ENCODE measurements at regions not wholly inside any gene's neighbourhood (a gene's known extent, or its start where the extent isn't known, plus 50 kb on each side); places are given as distances from the start of the nearest gene placed in this dataset.

DNA sequence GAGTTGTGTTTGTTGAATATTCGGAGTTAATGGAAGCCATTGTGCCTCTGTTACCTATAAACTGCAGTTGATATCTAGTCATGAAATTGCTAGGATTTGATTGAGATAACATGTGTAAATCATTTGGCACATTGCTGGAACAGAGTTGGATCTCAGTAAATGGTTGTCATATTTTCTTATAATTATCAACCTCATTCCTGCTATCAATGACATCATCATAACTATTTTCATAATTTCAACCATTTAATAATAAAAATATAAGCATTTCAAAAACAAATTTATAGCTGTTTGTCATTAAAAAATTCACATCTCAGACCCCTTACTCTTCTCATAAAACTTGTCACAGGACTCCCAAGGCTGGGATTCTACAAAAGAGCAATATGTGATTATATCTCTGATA lies 133.4 kb downstream of the PTGER3 start:
- WGBS (ENCODE audit: insufficient coverage, low coverage, low lambda C conversion rate, missing lambda C conversion rate) = 100% methylated on average over 1 of the region's 1 CpG
- ATAC-seq = no peak
- intact Hi-C loops (cut with DNase I) = no loop called here
- H3K9me3 ChIP-seq = no peaks in the 10 kb centered on the region
- H3K27ac ChIP-seq = no peak overlapping the region
- TF ChIP-seq POLR2A (IDR thresholded peaks at IDR 0.05) = no peak
- TF ChIP-seq, protein P1, sequence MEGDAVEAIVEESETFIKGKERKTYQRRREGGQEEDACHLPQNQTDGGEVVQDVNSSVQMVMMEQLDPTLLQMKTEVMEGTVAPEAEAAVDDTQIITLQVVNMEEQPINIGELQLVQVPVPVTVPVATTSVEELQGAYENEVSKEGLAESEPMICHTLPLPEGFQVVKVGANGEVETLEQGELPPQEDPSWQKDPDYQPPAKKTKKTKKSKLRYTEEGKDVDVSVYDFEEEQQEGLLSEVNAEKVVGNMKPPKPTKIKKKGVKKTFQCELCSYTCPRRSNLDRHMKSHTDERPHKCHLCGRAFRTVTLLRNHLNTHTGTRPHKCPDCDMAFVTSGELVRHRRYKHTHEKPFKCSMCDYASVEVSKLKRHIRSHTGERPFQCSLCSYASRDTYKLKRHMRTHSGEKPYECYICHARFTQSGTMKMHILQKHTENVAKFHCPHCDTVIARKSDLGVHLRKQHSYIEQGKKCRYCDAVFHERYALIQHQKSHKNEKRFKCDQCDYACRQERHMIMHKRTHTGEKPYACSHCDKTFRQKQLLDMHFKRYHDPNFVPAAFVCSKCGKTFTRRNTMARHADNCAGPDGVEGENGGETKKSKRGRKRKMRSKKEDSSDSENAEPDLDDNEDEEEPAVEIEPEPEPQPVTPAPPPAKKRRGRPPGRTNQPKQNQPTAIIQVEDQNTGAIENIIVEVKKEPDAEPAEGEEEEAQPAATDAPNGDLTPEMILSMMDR (IDR thresholded peaks at IDR 0.05) = no peak
- H3K36me3 ChIP-seq = no peaks in the 10 kb centered on the region
- H3K4me3 ChIP-seq = no peak overlapping the region
- no peaks in the 10 kb centered on the region for H3K4me1 ChIP-seq
- no peaks in the 10 kb centered on the region for H3K27me3 ChIP-seq
- no peak for DNase-seq

DNA sequence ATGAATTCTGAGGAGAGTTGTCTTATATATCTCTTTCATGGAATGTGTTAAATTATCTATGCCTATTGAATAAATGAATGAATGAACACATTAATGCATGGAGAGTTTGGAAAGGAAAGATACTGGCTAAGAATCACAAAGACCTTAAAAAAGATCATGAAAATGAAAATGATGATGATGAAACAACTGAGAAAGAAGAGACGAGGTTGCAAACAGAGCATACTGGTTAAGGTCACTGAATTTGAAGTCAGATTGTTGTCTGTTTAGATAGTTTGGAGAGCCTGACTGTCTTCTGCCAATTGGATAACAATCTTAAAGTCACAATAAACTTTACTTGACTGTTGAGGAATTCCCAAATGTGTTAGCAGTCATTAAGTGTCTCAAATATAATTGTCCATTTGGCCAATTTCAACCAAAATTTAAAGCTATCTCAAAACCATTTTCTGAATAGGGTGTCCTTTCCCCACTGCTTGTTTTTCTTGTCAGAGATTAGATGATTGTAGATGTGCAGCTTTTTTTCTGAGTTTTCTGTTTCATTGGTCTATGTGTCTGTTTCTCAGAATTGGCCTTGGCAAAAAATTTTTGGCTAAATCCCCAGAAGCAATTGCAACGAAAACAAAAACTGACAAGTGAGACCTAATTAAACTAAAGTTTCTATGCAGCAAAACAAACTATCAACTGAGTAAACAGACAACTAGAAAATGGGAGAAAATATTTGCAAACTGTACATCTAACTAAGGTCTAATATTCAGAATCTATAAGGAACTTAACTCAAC lies 132.2 kb downstream of the PTGER3 start:
- H3K36me3 ChIP-seq = no peaks in the 10 kb centered on the region
- H3K4me1 ChIP-seq = no peaks in the 10 kb centered on the region
- DNase-seq = no peak
- no peak for ATAC-seq
- no peaks in the 10 kb centered on the region for H3K9me3 ChIP-seq
- H3K27me3 ChIP-seq = no peaks in the 10 kb centered on the region
- TF ChIP-seq POLR2A (IDR thresholded peaks at IDR 0.05) = no peak
- TF ChIP-seq, protein P1 (IDR thresholded peaks at IDR 0.05) = no peak
- intact Hi-C loops (cut with DNase I) = no loop called here
- H3K4me3 ChIP-seq = no peak overlapping the region
- no peak overlapping the region for H3K27ac ChIP-seq
- 24% methylated on average over 2 of the region's 2 CpGs for WGBS (ENCODE audit: insufficient coverage, low coverage, low lambda C conversion rate, missing lambda C conversion rate)

DNA sequence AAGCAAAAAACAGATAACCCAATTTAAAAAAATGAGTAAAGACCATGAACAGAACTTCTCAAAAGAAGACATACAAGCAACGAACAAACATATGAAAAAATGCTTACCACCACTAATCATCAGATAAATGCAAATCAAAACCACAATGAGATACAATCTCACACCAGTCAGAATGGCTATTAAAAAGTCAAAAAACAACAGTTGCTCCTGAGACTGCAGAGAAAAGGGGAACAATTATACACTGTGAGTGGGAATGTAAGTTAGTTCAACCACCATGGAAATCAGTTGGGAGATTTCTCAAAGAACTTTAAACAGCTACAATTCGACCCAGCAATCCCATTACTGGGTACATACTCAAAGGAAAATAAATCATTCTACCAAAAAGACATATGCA lies 131.6 kb downstream of the PTGER3 start:
- no peaks in the 10 kb centered on the region for H3K36me3 ChIP-seq
- no peak overlapping the region for H3K27ac ChIP-seq
- ATAC-seq (no peak), DNase-seq (no peak)
- WGBS (ENCODE audit: insufficient coverage, low coverage, low lambda C conversion rate, missing lambda C conversion rate) = 17% methylated on average over 2 of the region's 2 CpGs
- TF ChIP-seq, protein P1 (IDR thresholded peaks at IDR 0.05) = no peak
- TF ChIP-seq POLR2A (IDR thresholded peaks at IDR 0.05) = no peak
- no peak overlapping the region for H3K4me3 ChIP-seq
- no peaks in the 10 kb centered on the region for H3K4me1 ChIP-seq
- no peaks in the 10 kb centered on the region for H3K27me3 ChIP-seq
- no peaks in the 10 kb centered on the region for H3K9me3 ChIP-seq
- intact Hi-C loops (cut with DNase I) = no loop called here

DNA sequence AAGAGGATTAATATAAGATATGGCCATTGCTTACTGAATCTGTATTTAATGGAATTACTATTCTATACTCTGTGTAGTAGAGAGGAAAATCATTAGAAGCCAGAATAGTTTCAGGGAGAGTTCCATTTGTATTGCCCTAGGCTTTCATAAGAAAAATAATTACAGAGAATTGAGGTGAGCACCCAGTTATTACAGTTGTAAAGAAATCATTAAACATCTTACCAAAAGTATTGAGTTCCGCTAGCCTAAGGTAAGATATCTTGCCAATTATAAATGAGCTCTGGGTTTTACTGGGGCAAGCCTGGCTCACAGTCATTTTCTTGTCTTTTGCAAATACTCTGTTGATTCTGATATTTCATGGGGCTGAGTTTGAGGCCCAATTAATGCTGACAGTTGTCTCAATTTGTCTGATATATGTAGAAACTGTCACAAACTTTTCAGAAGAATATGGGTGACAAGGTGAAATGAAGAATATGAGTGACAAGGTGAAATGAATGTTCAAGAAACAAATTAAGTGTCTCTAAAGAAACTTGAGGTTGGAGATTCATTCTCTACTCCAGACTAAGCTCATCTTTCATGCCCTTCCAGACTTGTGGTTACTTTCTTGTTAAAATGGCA lies 127.8 kb downstream of the PTGER3 start:
- no peaks in the 10 kb centered on the region for H3K36me3 ChIP-seq
- intact Hi-C loops (cut with DNase I) = no loop called here
- ATAC-seq = no peak
- H3K9me3 ChIP-seq = no peaks in the 10 kb centered on the region
- H3K4me1 ChIP-seq = no peaks in the 10 kb centered on the region
- WGBS (ENCODE audit: insufficient coverage, low coverage, low lambda C conversion rate, missing lambda C conversion rate) = 73% methylated on average over 1 of the region's 1 CpG
- TF ChIP-seq, protein P1 (IDR thresholded peaks at IDR 0.05) = no peak
- no peak for TF ChIP-seq POLR2A (IDR thresholded peaks at IDR 0.05)
- no peak overlapping the region for H3K27ac ChIP-seq
- no peak overlapping the region for H3K4me3 ChIP-seq
- no peaks in the 10 kb centered on the region for H3K27me3 ChIP-seq
- no peak for DNase-seq
